Suprapubic skin (tissue), 4 donors: ENCODE measurements at regions not wholly inside any gene's neighbourhood (a gene's known extent, or its start where the extent isn't known, plus 50 kb on each side); places are given as distances from the start of the nearest gene placed in this dataset.

Experiments
- EP300 ChIP-seq: sonication (generic); formaldehyde crosslinking; IDR thresholded peaks from one replicate; pipeline ENCODE4 v1.6.1; 2017; ENCODE audit warnings: antibody characterized with exemption
- POLR2A ChIP-seq, 2 donors: fragments of 450-650 bp; IDR thresholded peaks; one replicate each; pipeline ENCODE4 v1.6.1; 2017; ENCODE audit warnings: antibody characterized with exemption in 2 of 2, mild to moderate bottlenecking in 2 of 2, moderate library complexity in 2 of 2
- POLR2AphosphoS5 ChIP-seq, 3 donors: sonication (generic); formaldehyde crosslinking; IDR thresholded peaks; one replicate each; pipeline ENCODE4 v1.6.1; 2017; ENCODE audit warnings: antibody characterized with exemption in 3 of 3
- TF ChIP-seq, protein P1 (sequence below), 2 donors: fragments of 200-600 bp in 1 of 2; fragments of 450-650 bp in 1 of 2; sonication (generic) in 1 of 2; IDR thresholded peaks; one replicate each; pipeline ENCODE4 v1.5.1; 2016 to 2019; ENCODE audit warnings: antibody characterized with exemption in 2 of 2, mild to moderate bottlenecking in 1 of 2, moderate library complexity in 1 of 2

DNA sequence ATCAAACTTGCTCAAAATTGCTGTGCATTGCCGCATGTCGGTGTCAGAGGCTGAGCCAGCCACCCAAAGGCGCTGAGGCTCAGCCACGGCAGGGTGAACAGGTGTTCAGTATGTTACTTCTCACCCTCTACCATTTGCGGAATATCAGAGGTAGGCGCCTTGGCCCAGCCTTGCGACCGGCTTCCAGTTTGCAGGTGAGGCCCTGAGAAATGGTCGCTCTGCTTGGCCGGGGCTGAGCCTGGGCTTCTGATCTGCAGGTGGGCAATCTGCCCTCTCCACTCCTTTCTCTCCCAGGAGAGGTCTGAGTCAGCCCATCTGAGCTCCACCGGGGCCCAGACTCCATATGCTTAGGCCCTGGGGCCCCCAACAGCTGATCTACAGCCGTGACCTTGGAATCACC, 71.0 kb downstream of the RPS6KA4 start:
- TF ChIP-seq POLR2AphosphoS5 (IDR thresholded peaks at IDR 0.05) (no peak), POLR2A (IDR thresholded peaks at IDR 0.05) (no peak), EP300 (no peak)
- TF ChIP-seq, protein P1, sequence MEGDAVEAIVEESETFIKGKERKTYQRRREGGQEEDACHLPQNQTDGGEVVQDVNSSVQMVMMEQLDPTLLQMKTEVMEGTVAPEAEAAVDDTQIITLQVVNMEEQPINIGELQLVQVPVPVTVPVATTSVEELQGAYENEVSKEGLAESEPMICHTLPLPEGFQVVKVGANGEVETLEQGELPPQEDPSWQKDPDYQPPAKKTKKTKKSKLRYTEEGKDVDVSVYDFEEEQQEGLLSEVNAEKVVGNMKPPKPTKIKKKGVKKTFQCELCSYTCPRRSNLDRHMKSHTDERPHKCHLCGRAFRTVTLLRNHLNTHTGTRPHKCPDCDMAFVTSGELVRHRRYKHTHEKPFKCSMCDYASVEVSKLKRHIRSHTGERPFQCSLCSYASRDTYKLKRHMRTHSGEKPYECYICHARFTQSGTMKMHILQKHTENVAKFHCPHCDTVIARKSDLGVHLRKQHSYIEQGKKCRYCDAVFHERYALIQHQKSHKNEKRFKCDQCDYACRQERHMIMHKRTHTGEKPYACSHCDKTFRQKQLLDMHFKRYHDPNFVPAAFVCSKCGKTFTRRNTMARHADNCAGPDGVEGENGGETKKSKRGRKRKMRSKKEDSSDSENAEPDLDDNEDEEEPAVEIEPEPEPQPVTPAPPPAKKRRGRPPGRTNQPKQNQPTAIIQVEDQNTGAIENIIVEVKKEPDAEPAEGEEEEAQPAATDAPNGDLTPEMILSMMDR (IDR thresholded peaks at IDR 0.05), result no peak
